Gastrocnemius medialis (tissue), 4 donors: ENCODE measurements at regions not wholly inside any gene's neighbourhood (a gene's known extent, or its start where the extent isn't known, plus 50 kb on each side); places are given as distances from the start of the nearest gene placed in this dataset.

Experiments used
- CTCF ChIP-seq, 5 experiments: fragments of 450-650 bp in 3 of 5; fragments of 200-600 bp in 2 of 5; sonication (generic) in 2 of 5; IDR thresholded peaks in 4 of 5; conservative IDR thresholded peaks in 1 of 5; 1 replicate in 4 of 5; 2 replicates in 1 of 5; pipeline ENCODE4 v1.5.1; 2016 to 2019; ENCODE audit warnings: antibody characterized with exemption in 5 of 5, mild to moderate bottlenecking in 3 of 5, moderate library complexity in 3 of 5
- POLR2A ChIP-seq, 2 donors: fragments of 450-650 bp; IDR thresholded peaks; one replicate each; pipeline ENCODE4 v1.6.1; 2017; ENCODE audit warnings: antibody characterized with exemption in 2 of 2, mild to moderate bottlenecking in 2 of 2, moderate library complexity in 2 of 2

DNA sequence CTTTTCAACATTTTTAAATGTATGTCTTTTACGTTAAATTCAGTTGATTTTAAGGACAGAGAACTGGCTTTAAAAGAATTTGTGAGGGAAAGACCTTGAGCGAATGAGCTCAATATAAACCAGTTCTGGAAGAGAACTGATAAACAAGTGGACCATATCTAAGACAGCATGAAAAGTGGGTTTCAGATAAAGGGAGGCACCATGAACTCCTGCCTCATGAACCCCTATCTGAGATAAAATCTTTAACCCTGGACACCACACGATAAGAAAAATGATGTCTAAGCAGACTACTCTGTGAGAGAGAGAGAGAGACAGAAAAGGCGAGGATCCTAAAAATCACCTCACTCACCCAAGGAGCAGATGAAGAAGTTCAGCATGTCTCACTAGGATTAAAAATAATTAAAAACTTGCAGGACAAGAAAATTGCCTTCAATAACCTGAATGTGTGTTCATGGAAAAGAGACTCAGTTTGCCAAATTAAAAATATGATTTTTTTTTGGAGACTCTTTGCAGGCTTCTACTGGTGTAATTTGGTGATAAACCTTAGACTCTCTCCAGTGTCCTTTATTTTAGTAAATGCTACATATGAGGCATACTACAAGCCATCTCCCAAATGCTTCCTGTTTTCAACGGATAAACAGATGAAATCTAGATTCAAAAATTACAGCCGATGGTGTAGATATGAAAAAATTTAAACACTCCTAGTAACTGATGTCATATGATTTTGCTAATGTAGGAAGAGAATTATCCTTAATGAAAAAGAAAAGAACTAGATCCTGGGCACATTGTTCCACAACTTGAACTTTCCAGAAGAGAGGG is 299.5 kb downstream of the ADGB start:
- no peak for TF ChIP-seq CTCF (IDR thresholded peaks at IDR 0.05 in 4 of 5, conservative IDR thresholded peaks at IDR 0.05 in 1 of 5)
- TF ChIP-seq POLR2A (IDR thresholded peaks at IDR 0.05), result no peak
